ENCODE measurements at regions not wholly inside any gene's neighbourhood (a gene's known extent, or its start where the extent isn't known, plus 50 kb on each side); places are given as distances from the start of the nearest gene placed in this dataset.

GRCh38 chr13:20337884-20338551 is 105.9 kb upstream of the GJB6 start:
- H3K36me3 Mint-ChIP-seq (ENCODE audit: low read depth), result no peaks in the 10 kb centered on the region
- DNase-seq, result no peak
- CTCF ChIA-PET, result no interaction called here
- H3K4me3 Mint-ChIP-seq, result no peak overlapping the region
- no peaks in the 10 kb centered on the region for H3K9me3 Mint-ChIP-seq (ENCODE audit: low read depth)
- POLR2A ChIA-PET, result no interaction called here
- intact Hi-C loops (cut with DNase I, micrococcal nuclease), result no loop called here
- H3K27me3 Mint-ChIP-seq, result no peaks in the 10 kb centered on the region
- H3K27ac Mint-ChIP-seq, result no peak overlapping the region
- no peak for ATAC-seq
- peaks cover 4% of the 10 kb centered on the region for H3K4me1 Mint-ChIP-seq

GRCh38 chr13:20336761-20337160 is 104.6 kb upstream of the GJB6 start:
- POLR2A ChIA-PET, result no interaction called here
- H3K27me3 Mint-ChIP-seq, result no peaks in the 10 kb centered on the region
- ATAC-seq (no peak), DNase-seq (no peak)
- no peak overlapping the region for H3K4me3 Mint-ChIP-seq
- H3K36me3 Mint-ChIP-seq (ENCODE audit: low read depth), result no peaks in the 10 kb centered on the region
- intact Hi-C loops (cut with DNase I, micrococcal nuclease), result no loop called here
- CTCF ChIA-PET, result interaction anchor here (1.2 kb wide), 1 partner anchor 12 kb away, joined by 3 read pairs; no protein-coding TSS in a partner anchor
- no peaks in the 10 kb centered on the region for H3K9me3 Mint-ChIP-seq (ENCODE audit: low read depth)
- H3K27ac Mint-ChIP-seq, result no peak overlapping the region
- H3K4me1 Mint-ChIP-seq, result peaks cover 4% of the 10 kb centered on the region

DNA sequence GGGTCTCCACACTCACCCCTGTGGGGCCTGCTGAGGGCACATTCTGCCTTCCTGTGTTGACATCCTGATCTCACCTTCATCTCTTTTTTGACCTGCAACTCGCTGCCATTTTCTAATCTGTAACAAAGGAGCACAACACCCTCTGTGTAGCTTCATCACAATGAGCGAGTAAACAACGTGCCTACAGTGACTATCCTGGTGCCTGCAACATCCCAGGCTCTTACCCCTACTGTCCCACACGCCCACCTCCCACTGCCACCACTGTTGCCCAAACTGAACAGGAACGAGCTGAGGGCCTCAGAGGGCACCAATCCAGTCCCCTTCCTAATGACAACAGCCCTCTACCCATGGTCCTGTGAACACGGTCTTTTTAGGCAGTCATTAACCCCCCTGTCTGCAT is 102.2 kb upstream of the GJB6 start:
- ChIA-PET CTCF (interaction anchor here (0.8 to 1.1 kb wide), 2 partner anchors 17 to 375 kb away, joined by 3 to 4 read pairs; no protein-coding TSS in a partner anchor), POLR2A (no interaction called here)
- H3K4me1 Mint-ChIP-seq, result peaks cover 4% of the 10 kb centered on the region
- H3K27me3 Mint-ChIP-seq, result no peaks in the 10 kb centered on the region
- no peaks in the 10 kb centered on the region for H3K9me3 Mint-ChIP-seq (ENCODE audit: low read depth)
- DNase-seq (no peak), ATAC-seq (no peak)
- H3K4me3 Mint-ChIP-seq, result no peak overlapping the region
- H3K36me3 Mint-ChIP-seq (ENCODE audit: low read depth), result no peaks in the 10 kb centered on the region
- intact Hi-C loops (cut with DNase I, micrococcal nuclease), result no loop called here
- H3K27ac Mint-ChIP-seq, result no peak overlapping the region

- ATAC-seq (no peak), DNase-seq (no peak)
- peaks cover 2% of the 10 kb centered on the region for H3K27me3 Mint-ChIP-seq
- H3K36me3 Mint-ChIP-seq (ENCODE audit: low read depth), result no peaks in the 10 kb centered on the region
- no peak overlapping the region for H3K4me3 Mint-ChIP-seq
- CTCF ChIA-PET, result no interaction called here
- intact Hi-C loops (cut with DNase I, micrococcal nuclease), result no loop called here
- POLR2A ChIA-PET, result no interaction called here
- H3K4me1 Mint-ChIP-seq, result peaks cover 1% of the 10 kb centered on the region
- H3K27ac Mint-ChIP-seq, result no peak overlapping the region
- peaks cover 5% of the 10 kb centered on the region for H3K9me3 Mint-ChIP-seq (ENCODE audit: low read depth)
Measured at GRCh38 chr13:20332361-20333096, 100.4 kb upstream of the GJB6 start.

- no peak for ATAC-seq
- no peak for DNase-seq
- POLR2A ChIA-PET, result no interaction called here
Measured at GRCh38 chr13:20331949-20332348, 99.8 kb upstream of the GJB6 start.

DNA sequence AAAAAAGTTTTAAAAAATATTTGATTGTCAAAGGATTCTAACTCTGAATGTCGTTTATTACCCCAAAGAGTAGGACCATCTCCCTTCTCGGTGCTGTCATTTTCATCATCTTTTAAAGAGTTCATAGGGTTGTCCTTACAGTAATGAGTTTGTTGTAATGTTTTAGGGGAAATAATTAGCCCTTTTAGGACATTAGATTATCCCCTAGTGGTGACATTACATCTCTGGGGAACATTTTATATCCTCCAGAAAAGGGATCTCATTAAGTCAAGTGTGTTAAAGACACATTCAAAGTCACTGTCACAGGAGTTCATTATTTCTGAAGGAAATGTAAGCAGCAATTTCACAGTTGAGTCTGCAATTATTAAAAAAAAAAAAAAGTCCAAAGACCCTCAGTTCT is 99.3 kb upstream of the GJB6 start:
- intact Hi-C loops (cut with DNase I, micrococcal nuclease), result no loop called here
- Mint-ChIP-seq H3K9me3 (ENCODE audit: low read depth) (peaks cover 5% of the 10 kb centered on the region), H3K27me3 (peaks cover 2% of the 10 kb centered on the region)

More at GRCh38 chr13:20331949-20332348, 99.8 kb upstream of the GJB6 start:
- Mint-ChIP-seq H3K9me3 (ENCODE audit: low read depth) (peaks cover 5% of the 10 kb centered on the region), H3K36me3 (ENCODE audit: low read depth) (no peaks in the 10 kb centered on the region), H3K27me3 (peaks cover 2% of the 10 kb centered on the region), H3K27ac (no peak overlapping the region), H3K4me1 (no peaks in the 10 kb centered on the region), H3K4me3 (no peak overlapping the region)
- intact Hi-C loops (cut with DNase I, micrococcal nuclease), result no loop called here
- CTCF ChIA-PET, result interaction anchor here (0.7 kb wide), 1 partner anchor 10 kb away, joined by 3 read pairs; no protein-coding TSS in a partner anchor

GRCh38 chr13:20326809-20327208 is 94.7 kb upstream of the GJB6 start:
- no peak for DNase-seq
- H3K27me3 Mint-ChIP-seq, result peaks cover 2% of the 10 kb centered on the region
- H3K36me3 Mint-ChIP-seq (ENCODE audit: low read depth), result peaks cover 2% of the 10 kb centered on the region
- intact Hi-C loops (cut with DNase I, micrococcal nuclease), result no loop called here
- ChIA-PET POLR2A (no interaction called here), CTCF (interaction anchor here (0.6 to 0.8 kb wide), 2 partner anchors 88 to 354 kb away, joined by 3 to 6 read pairs; no protein-coding TSS in a partner anchor)
- no peak for ATAC-seq
- no peaks in the 10 kb centered on the region for H3K4me1 Mint-ChIP-seq
- no peak overlapping the region for H3K4me3 Mint-ChIP-seq
- peaks cover 15% of the 10 kb centered on the region for H3K9me3 Mint-ChIP-seq (ENCODE audit: low read depth)
- H3K27ac Mint-ChIP-seq, result no peak overlapping the region

More for the DNA sequence above, 99.3 kb upstream of the GJB6 start:
- no peaks in the 10 kb centered on the region for H3K36me3 Mint-ChIP-seq (ENCODE audit: low read depth)
- no peak overlapping the region for H3K4me3 Mint-ChIP-seq
- no peak for DNase-seq
- no peak overlapping the region for H3K27ac Mint-ChIP-seq
- CTCF ChIA-PET, result interaction anchor here (0.7 kb wide), 1 partner anchor 10 kb away, joined by 3 read pairs; no protein-coding TSS in a partner anchor
- POLR2A ChIA-PET, result no interaction called here
- no peak for ATAC-seq
- no peaks in the 10 kb centered on the region for H3K4me1 Mint-ChIP-seq

GRCh38 chr13:20326276-20326675 is 94.2 kb upstream of the GJB6 start:
- no peak for ATAC-seq
- ChIA-PET CTCF (interaction anchor here (0.7 kb wide), 1 partner anchor 283 kb away, joined by 3 read pairs; no protein-coding TSS in a partner anchor), POLR2A (no interaction called here)
- Mint-ChIP-seq H3K27ac (no peak overlapping the region), H3K9me3 (ENCODE audit: low read depth) (peaks cover 15% of the 10 kb centered on the region), H3K36me3 (ENCODE audit: low read depth) (peaks cover 2% of the 10 kb centered on the region), H3K4me3 (no peak overlapping the region), H3K27me3 (peaks cover 2% of the 10 kb centered on the region), H3K4me1 (no peaks in the 10 kb centered on the region)
- intact Hi-C loops (cut with DNase I, micrococcal nuclease), result no loop called here
- no peak for DNase-seq

GRCh38 chr13:20320885-20321284 is 88.8 kb upstream of the GJB6 start:
- peaks cover 10% of the 10 kb centered on the region for H3K9me3 Mint-ChIP-seq (ENCODE audit: low read depth)
- DNase-seq, result no peak
- peaks cover 2% of the 10 kb centered on the region for H3K36me3 Mint-ChIP-seq (ENCODE audit: low read depth)
- peaks cover 4% of the 10 kb centered on the region for H3K27me3 Mint-ChIP-seq
- ChIA-PET POLR2A (no interaction called here), CTCF (no interaction called here)
- no peak for ATAC-seq
- intact Hi-C loops (cut with DNase I, micrococcal nuclease), result no loop called here
- no peak overlapping the region for H3K4me3 Mint-ChIP-seq
- no peak overlapping the region for H3K27ac Mint-ChIP-seq
- no peaks in the 10 kb centered on the region for H3K4me1 Mint-ChIP-seq

GRCh38 chr13:20313896-20314295 is 81.8 kb upstream of the GJB6 start:
- no peak overlapping the region for H3K4me3 Mint-ChIP-seq
- H3K27me3 Mint-ChIP-seq, result no peaks in the 10 kb centered on the region
- ChIA-PET POLR2A (no interaction called here), CTCF (interaction anchor here (0.7 to 1.0 kb wide), 3 partner anchors 10 to 611 kb away, joined by 3 read pairs; no protein-coding TSS in a partner anchor)
- ATAC-seq (no peak), DNase-seq (no peak)
- H3K4me1 Mint-ChIP-seq, result no peaks in the 10 kb centered on the region
- no peaks in the 10 kb centered on the region for H3K36me3 Mint-ChIP-seq (ENCODE audit: low read depth)
- no peak overlapping the region for H3K27ac Mint-ChIP-seq
- intact Hi-C loops (cut with DNase I, micrococcal nuclease), result no loop called here
- no peaks in the 10 kb centered on the region for H3K9me3 Mint-ChIP-seq (ENCODE audit: low read depth)

DNA sequence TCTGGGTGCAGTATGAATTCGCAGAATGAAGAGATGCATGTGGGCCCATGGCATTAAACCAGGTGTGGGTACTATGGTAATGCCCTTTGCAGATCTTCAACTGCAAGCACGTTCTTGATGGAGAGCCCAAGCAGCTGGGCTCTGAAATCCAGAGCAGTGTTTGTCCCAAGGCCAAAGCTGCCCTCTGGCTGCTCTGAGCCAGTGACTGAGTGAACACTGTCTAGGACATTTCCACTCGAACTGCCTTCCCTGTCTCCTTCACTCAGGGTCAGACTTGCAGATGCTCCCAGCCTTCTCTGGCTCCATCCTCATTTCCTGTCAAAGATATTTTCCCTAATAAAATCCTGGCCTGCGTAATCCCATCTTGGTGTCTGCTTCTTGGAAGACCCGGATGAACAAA is 80.2 kb upstream of the GJB6 start:
- no peaks in the 10 kb centered on the region for H3K4me1 Mint-ChIP-seq
- H3K9me3 Mint-ChIP-seq (ENCODE audit: low read depth), result peaks cover 6% of the 10 kb centered on the region
- H3K27ac Mint-ChIP-seq, result no peak overlapping the region
- ChIA-PET CTCF (interaction anchor here (0.5 to 1.0 kb wide), 2 partner anchors 75 to 130 kb away, joined by 3 to 4 read pairs; no protein-coding TSS in a partner anchor), POLR2A (no interaction called here)
- intact Hi-C loops (cut with DNase I, micrococcal nuclease), result no loop called here
- no peak overlapping the region for H3K4me3 Mint-ChIP-seq
- ATAC-seq (no peak), DNase-seq (no peak)
- no peaks in the 10 kb centered on the region for H3K27me3 Mint-ChIP-seq
- no peaks in the 10 kb centered on the region for H3K36me3 Mint-ChIP-seq (ENCODE audit: low read depth)

GRCh38 chr13:20311596-20311995 is 79.5 kb upstream of the GJB6 start:
- H3K27ac Mint-ChIP-seq, result no peak overlapping the region
- ATAC-seq (no peak), DNase-seq (no peak)
- no peaks in the 10 kb centered on the region for H3K27me3 Mint-ChIP-seq
- H3K4me3 Mint-ChIP-seq, result no peak overlapping the region
- intact Hi-C loops (cut with DNase I, micrococcal nuclease), result no loop called here
- ChIA-PET CTCF (interaction anchor here (1.0 kb wide), 1 partner anchor 129 kb away, joined by 4 read pairs; no protein-coding TSS in a partner anchor), POLR2A (no interaction called here)
- no peaks in the 10 kb centered on the region for H3K4me1 Mint-ChIP-seq
- no peaks in the 10 kb centered on the region for H3K36me3 Mint-ChIP-seq (ENCODE audit: low read depth)
- H3K9me3 Mint-ChIP-seq (ENCODE audit: low read depth), result peaks cover 8% of the 10 kb centered on the region

Data from activated CD4-positive, alpha-beta T cell treated with anti-CD3 and anti-CD28 coated beads for 36 hours (primary cell).